CD14-positive monocyte (primary cell): ENCODE measurements at regions not wholly inside any gene's neighbourhood (a gene's known extent, or its start where the extent isn't known, plus 50 kb on each side); places are given as distances from the start of the nearest gene placed in this dataset.
A peak's percentile ranks its signal among the peaks of the same experiment; 100 is the strongest.

ENCODE experiments used
- DNase-seq, 3 donors: peaks; one replicate each; pipeline ENCODE4 v3.0.0-alpha.2; 2011 to 2022
- H2AFZ ChIP-seq: 2 replicates; pipeline ENCODE4 v1.6.0; 2012; ENCODE audit warnings: mild to moderate bottlenecking, low read depth, low read length, inconsistent platforms; ENCODE audit not compliant: insufficient read depth, poor library complexity, severe bottlenecking
- H3K27ac ChIP-seq, 2 donors: 1 replicate in 1 of 2; 2 replicates in 1 of 2; pipeline ENCODE4 v1.5.1; 2012 to 2013; ENCODE audit warnings: low read length in 2 of 2, control low read depth in 1 of 2, inconsistent platforms in 1 of 2, low read depth in 1 of 2, mild to moderate bottlenecking in 1 of 2
- H3K27me3 ChIP-seq, 2 donors: one replicate each; pipeline versions ENCODE4 v1.6.0 to v1.6.1; 2011 to 2013; ENCODE audit warnings: low read length in 2 of 2; ENCODE audit not compliant: control insufficient read depth in 2 of 2, insufficient read depth in 2 of 2
- H3K36me3 ChIP-seq, 2 donors: replicated peaks in 1 of 2; 1 replicate in 1 of 2; 2 replicates in 1 of 2; pipeline versions ENCODE4 v1.5.1 to v1.6.1; 2012 to 2013; ENCODE audit warnings: low read length in 2 of 2, control low read depth in 1 of 2, inconsistent platforms in 1 of 2, mild to moderate bottlenecking in 1 of 2; ENCODE audit not compliant: insufficient read depth in 2 of 2, control insufficient read depth in 1 of 2
- H3K4me1 ChIP-seq, 2 donors: 1 replicate in 1 of 2; 2 replicates in 1 of 2; pipeline versions ENCODE4 v1.5.1 to v1.6.1; 2012 to 2013; ENCODE audit warnings: low read length in 2 of 2, control low read depth in 1 of 2, inconsistent platforms in 1 of 2, mild to moderate bottlenecking in 1 of 2, moderate library complexity in 1 of 2; ENCODE audit not compliant: insufficient read depth in 2 of 2, control insufficient read depth in 1 of 2
- H3K4me2 ChIP-seq: replicated peaks from 2 replicates; pipeline ENCODE3; 2012; ENCODE audit warnings: low read length, moderate library complexity, mild to moderate bottlenecking; ENCODE audit not compliant: poor library complexity, severe bottlenecking; ENCODE audit errors: extremely low read depth
- H3K4me3 ChIP-seq, 3 experiments: fragments of 200-600 bp in 1 of 3; sonication (generic) in 1 of 3; replicated peaks in 1 of 3; 1 replicate in 2 of 3; 2 replicates in 1 of 3; pipeline ENCODE4 v1.5.1; 2011 to 2013; ENCODE audit warnings: low read length in 3 of 3, mild to moderate bottlenecking in 3 of 3, control low read depth in 2 of 3, low read depth in 2 of 3, inconsistent platforms in 1 of 3, moderate library complexity in 1 of 3
- H3K79me2 ChIP-seq: 2 replicates; pipeline ENCODE4 v1.6.0; 2012; ENCODE audit warnings: mild to moderate bottlenecking, control low read depth, inconsistent platforms, low read length, moderate library complexity; ENCODE audit not compliant: insufficient read depth
- H3K9ac ChIP-seq: 2 replicates; pipeline ENCODE4 v1.6.0; 2017; ENCODE audit warnings: low read length, mild to moderate bottlenecking; ENCODE audit not compliant: insufficient read depth, poor library complexity, severe bottlenecking
- H3K9me3 ChIP-seq, 2 donors: replicated peaks in 1 of 2; 1 replicate in 1 of 2; 2 replicates in 1 of 2; pipeline versions ENCODE4 v1.5.1 to v1.6.1; 2012 to 2013; ENCODE audit warnings: low read length in 2 of 2, control low read depth in 1 of 2; ENCODE audit not compliant: control insufficient read depth in 1 of 2, insufficient read depth in 1 of 2
- H4K20me1 ChIP-seq: 2 replicates; pipeline ENCODE4 v1.6.0; 2012; ENCODE audit warnings: mild to moderate bottlenecking, low read length, control low read depth, moderate library complexity; ENCODE audit not compliant: insufficient read depth
- H3K27ac Mint-ChIP-seq, 7 donors: one replicate each; pipeline ENCODE4 v1.8.0; 2020; ENCODE audit warnings: mild to moderate bottlenecking in 7 of 7, mixed read lengths in 7 of 7, moderate library complexity in 6 of 7, inconsistent platforms in 2 of 7
- H3K27me3 Mint-ChIP-seq, 3 donors: one replicate each; pipeline ENCODE4 v1.8.0; 2021 to 2022; ENCODE audit warnings: low read depth in 3 of 3, mild to moderate bottlenecking in 3 of 3, mixed read lengths in 3 of 3, moderate library complexity in 3 of 3, inconsistent platforms in 1 of 3
- H3K36me3 Mint-ChIP-seq, 2 donors: one replicate each; pipeline ENCODE4 v1.8.0; 2020; ENCODE audit warnings: mixed read lengths in 2 of 2, inconsistent platforms in 1 of 2, mild to moderate bottlenecking in 1 of 2
- H3K4me1 Mint-ChIP-seq: one replicate; pipeline ENCODE4 v1.8.0; 2020; ENCODE audit warnings: mild to moderate bottlenecking, mixed read lengths
- H3K4me3 Mint-ChIP-seq, 2 donors: one replicate each; pipeline ENCODE4 v1.8.0; 2020; ENCODE audit warnings: mild to moderate bottlenecking in 2 of 2, mixed read lengths in 2 of 2, moderate library complexity in 1 of 2
- H3K9me3 Mint-ChIP-seq, 7 donors: one replicate each; pipeline ENCODE4 v1.8.0; 2020 to 2022; ENCODE audit warnings: mixed read lengths in 7 of 7, mild to moderate bottlenecking in 6 of 7, moderate library complexity in 6 of 7, inconsistent platforms in 2 of 7
- CTCF ChIP-seq: fragments of 200-600 bp; IDR thresholded peaks from one replicate; pipeline ENCODE4 v1.8.0; 2022; ENCODE audit warnings: antibody characterized with exemption, mild to moderate bottlenecking
- WGBS: methylation state at CpG from one replicate; pipeline ENCODE4 v1.1.5; 2013; ENCODE audit warnings: missing lambda C conversion rate; ENCODE audit not compliant: insufficient coverage; 5-methylcytosine and 5-hydroxymethylcytosine counted together
- intact Hi-C, 2 donors: fragments of 100-400 bp; cut with micrococcal nuclease; formaldehyde crosslinking; loops; one replicate each; pipeline versions ENCODE4 v1.15.0 to v1.15.1; 2023

- Histone ChIP-seq H3K36me3 (no peaks in the 10 kb centered on the region), H3K9me3 (peaks cover 0 to 2% of the 10 kb centered on the region in 2 donors), H2AFZ (no peak overlapping the region), H4K20me1 (no peaks in the 10 kb centered on the region), H3K4me1 (peaks cover 14 to 21% of the 10 kb centered on the region in 2 donors), H3K27ac (no peak overlapping the region), H3K4me2 (no peak overlapping the region), H3K9ac (no peak overlapping the region), H3K27me3 (no peaks in the 10 kb centered on the region), H3K79me2 (no peaks in the 10 kb centered on the region), H3K4me3 (no peak overlapping the region)
- 100% methylated on average over 1 of the region's 5 CpGs for WGBS
- Mint-ChIP-seq H3K4me1 (peaks cover 18% of the 10 kb centered on the region), H3K27ac (peak overlapping the region in 1 of 7 donors; percentile 8), H3K36me3 (no peaks in the 10 kb centered on the region), H3K9me3 (peaks cover 0 to 4% (median 0%) of the 10 kb centered on the region in 7 donors), H3K27me3 (peaks cover 0 to 7% (median 5%) of the 10 kb centered on the region in 3 donors), H3K4me3 (no peak overlapping the region)
- no peak for DNase-seq
- TF ChIP-seq CTCF, result no peak
- intact Hi-C loops, result no loop called here
These were observed 63.7 kb downstream of the GPR6 start for GRCh38 chr6:110041830-110042229.

GRCh38 chr6:110042670-110043296 lies 64.7 kb downstream of the GPR6 start:
- DNase-seq, result no peak
- Histone ChIP-seq H3K79me2 (no peaks in the 10 kb centered on the region), H3K4me3 (no peak overlapping the region), H3K27me3 (no peaks in the 10 kb centered on the region), H4K20me1 (no peaks in the 10 kb centered on the region), H3K4me1 (peaks cover 14 to 21% of the 10 kb centered on the region in 2 donors), H3K9me3 (peaks cover 0 to 2% of the 10 kb centered on the region in 2 donors), H3K4me2 (no peak overlapping the region), H3K27ac (no peak overlapping the region), H3K9ac (no peak overlapping the region), H3K36me3 (no peaks in the 10 kb centered on the region), H2AFZ (no peak overlapping the region)
- Mint-ChIP-seq H3K4me1 (peaks cover 18% of the 10 kb centered on the region), H3K27me3 (peaks cover 0 to 6% (median 5%) of the 10 kb centered on the region in 3 donors), H3K4me3 (no peak overlapping the region), H3K9me3 (peaks cover 0 to 4% (median 0%) of the 10 kb centered on the region in 7 donors), H3K27ac (no peak overlapping the region), H3K36me3 (no peaks in the 10 kb centered on the region)
- 98% methylated on average over 6 of the region's 9 CpGs for WGBS
- no peak for TF ChIP-seq CTCF
- intact Hi-C loops, result no loop called here
